LNCAP (cell line): ENCODE measurements at regions not wholly inside any gene's neighbourhood (a gene's known extent, or its start where the extent isn't known, plus 50 kb on each side); places are given as distances from the start of the nearest gene placed in this dataset.

Experiments
- TF ChIP-seq, protein P1 (sequence below): fragments of 450-650 bp; IDR thresholded peaks from 2 replicates; pipeline ENCODE4 v1.5.1; 2017; ENCODE audit warnings: mild to moderate bottlenecking

DNA sequence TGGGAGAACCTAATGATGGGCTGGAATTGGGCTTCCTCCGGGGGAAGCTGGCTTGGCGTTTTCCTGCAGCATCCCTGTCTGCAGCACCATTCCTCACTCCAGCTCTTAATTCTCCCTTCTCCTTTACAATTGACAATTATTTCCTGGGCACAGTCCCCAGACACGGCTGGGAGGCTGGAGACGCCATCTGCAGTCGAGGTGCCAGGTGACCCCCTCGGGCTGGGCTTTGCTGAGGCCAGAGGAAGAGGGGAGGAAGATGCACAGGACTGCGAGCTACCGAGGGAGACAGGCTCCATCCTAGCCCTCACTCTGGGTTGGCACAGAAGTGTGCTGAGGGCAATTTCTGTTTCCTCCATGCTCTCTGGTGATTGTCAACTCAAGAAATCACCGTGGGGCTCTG is 453.8 kb downstream of the PTPRU start:
- TF ChIP-seq, protein P1, sequence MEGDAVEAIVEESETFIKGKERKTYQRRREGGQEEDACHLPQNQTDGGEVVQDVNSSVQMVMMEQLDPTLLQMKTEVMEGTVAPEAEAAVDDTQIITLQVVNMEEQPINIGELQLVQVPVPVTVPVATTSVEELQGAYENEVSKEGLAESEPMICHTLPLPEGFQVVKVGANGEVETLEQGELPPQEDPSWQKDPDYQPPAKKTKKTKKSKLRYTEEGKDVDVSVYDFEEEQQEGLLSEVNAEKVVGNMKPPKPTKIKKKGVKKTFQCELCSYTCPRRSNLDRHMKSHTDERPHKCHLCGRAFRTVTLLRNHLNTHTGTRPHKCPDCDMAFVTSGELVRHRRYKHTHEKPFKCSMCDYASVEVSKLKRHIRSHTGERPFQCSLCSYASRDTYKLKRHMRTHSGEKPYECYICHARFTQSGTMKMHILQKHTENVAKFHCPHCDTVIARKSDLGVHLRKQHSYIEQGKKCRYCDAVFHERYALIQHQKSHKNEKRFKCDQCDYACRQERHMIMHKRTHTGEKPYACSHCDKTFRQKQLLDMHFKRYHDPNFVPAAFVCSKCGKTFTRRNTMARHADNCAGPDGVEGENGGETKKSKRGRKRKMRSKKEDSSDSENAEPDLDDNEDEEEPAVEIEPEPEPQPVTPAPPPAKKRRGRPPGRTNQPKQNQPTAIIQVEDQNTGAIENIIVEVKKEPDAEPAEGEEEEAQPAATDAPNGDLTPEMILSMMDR: no peak

DNA sequence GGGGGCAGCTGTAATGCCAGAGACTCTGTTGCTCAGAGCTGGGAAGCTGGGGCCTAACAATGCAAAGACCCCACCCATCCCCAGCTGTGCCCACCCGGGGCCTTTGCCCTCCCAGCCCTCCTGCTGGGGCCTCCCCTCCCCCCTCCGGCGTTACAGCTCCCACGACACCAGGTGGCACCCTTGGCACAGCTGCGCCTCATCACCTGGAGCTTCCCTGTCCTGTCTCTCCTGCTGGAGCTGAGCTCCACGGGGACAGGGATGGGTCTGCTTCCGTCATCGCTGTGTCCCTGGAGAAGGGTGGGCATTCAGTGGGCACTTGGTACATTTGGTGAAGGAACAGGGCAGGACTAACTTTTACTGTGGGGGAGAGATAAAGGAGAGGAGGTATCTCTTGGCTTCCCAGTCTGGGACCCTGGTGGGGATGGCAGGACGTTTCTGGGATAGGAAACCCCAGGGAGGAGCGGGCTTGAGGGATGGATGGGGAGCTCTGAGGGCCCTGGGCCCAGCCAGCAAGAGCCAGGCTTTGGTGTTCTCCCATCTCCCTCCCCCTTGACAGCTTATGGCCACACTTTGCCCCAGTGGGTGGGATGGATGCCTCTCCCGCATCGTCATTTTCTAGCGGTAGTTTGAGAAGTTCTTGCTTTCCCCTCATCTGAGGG is 453.2 kb downstream of the PTPRU start:
- TF ChIP-seq, protein P1: peak; percentile 15; the same call in 1 of the 2 replicates

DNA sequence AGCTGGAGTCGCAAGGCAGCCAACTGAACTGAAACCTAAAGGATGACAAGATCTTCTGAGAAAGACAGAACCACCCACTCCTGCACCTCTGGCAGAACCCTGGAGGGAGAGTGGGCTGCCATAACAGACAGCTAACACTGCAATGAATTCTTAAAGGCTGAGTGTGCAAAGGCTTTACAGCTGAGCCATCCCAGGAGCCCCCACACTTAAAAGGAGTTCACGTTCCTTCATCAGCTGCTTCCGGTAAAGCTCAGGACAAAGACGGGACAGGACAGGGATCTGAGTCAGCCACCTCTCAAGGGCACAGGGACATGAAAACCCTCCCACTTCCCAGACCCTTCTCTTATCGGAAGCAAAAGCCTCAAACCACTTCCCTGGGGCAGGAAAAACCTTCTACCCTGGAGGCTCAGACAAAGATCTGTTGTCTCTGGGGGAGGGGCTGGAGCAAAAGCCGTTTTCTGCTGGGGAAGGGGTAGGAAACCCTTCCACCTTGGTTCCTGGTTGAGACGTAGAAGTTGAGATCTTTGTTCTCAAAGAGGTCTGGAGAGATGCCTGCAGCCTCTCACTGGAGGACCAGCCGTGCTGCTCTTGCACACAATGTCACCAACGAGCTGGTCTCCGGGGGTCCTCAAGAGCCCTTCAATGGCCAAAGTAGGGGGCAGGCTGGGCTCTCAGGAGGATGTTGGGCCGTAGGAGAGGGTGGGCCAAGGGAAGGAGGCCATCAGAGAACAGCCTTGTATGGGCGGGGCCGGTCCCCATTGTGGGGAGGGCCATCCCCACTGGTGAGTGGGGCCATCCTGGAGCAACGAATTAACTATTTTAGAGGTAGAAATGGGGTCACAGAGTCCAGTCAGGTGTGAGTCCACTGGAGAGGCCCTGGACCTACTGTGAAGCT is 452.4 kb downstream of the PTPRU start:
- TF ChIP-seq, protein P1: no peak

DNA sequence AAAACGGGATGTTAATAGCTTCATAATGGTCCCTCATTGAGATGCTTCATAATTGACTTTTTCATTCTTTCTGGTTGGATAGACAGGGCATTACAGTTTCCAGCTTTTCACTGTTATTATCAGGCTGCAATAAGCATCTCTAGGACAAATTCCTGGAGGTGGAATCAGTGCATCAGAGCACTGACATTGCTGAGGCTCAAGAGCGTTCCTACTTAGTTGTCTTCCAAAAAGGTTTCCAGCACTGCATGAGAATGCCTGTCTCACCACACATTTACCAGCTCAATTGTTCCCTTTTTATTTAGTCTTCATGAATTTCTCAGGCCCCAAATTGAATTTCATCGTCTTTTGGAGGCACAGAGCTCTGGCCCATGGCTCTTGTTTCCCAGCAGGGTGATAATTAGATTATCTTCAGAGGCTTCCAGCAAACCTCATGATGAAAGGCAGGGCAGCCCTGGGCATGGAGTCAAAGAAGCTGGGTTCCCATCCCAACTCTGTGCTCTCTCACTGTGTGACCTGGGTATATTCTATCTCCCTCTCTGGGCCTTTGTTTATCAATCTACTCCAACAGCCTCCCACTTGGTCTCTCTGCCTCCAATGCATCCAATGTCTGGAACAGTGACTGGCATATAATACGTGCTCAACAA is 451.4 kb downstream of the PTPRU start:
- TF ChIP-seq, protein P1: no peak

DNA sequence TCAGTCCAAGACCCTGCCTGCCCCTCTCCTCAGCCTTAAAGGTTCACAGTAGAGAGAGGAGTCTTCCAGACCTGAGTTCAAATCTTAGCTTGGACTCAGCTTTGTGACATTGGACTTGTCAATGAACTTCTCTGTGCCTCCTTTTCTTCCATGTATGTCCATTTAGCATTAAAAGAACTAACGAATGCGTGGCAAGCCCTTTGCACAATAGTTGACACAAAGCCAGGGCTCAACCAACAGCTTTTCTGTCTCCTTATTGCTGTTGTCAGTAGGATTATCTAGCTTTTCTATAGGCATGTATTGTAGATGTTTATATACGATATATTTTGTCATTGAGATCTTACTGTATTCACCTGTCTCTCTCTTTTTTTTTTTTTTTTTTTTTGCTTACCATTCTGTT is 450.8 kb downstream of the PTPRU start:
- TF ChIP-seq, protein P1: no peak

DNA sequence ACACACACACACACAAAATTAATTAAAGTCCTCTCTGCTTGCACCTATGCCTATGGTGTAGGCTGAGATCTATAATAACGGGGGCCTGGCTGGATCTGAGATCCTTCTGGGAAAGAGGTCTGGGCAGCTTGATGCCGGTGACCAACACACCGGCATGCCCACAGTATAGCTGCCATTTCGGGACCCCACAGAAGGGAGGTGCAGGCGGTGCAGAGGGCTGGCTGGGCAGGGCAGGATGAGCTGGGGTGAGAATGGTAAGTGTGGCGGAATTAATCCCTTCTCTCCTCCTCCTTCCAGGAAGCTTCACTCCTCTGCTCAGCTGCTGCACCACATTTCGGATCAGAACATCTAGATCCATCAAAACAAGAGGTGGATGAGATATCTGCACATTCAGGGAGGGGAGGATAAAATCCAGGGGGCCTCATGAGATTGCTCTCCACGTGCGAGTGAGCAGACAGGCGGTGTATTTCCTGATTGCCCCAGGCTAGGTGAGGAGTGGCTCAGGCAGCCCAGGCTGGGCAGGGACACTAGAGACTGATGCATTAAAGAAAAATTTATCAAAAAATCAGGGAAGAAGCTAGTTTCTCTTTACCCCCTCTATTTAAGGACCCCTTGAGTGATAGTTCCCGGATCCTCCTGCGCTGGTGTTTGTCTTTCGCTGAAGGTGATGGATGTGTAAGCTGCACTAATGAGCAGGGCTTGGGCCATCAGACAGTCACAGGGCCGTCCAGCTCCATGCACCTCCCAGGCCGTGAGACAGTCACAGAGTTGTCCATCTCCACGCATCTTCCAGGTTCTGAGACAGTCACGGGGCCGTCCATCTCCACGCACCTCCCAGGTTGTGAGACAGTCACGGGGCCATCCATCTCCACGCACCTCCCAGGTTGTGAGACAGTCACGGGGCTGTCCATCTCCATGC is 449.9 kb downstream of the PTPRU start:
- TF ChIP-seq, protein P1: no peak

DNA sequence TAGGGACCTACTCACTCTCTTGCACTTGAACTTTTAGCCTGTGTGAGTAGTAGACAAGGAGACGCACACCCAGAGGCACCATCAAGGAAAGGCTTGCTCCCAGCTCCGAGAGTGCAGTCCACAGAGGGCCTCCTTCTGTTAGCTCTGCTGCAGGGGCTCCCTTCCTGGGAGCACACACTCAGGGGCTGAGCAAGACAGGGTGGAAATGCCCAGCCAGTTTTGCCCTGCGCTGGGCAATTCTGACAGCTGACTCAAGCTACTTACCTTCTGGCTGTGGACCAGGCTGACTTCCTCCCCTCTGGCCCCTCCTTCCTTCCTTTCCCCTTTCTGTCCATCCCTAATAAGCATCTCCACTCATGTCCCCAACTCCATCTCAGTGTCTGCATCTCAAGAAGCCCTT is 449.1 kb downstream of the PTPRU start:
- TF ChIP-seq, protein P1: no peak
